ENCODE measurements at regions not wholly inside any gene's neighbourhood (a gene's known extent, or its start where the extent isn't known, plus 50 kb on each side); places are given as distances from the start of the nearest gene placed in this dataset.
"Not testable (repeated sequence)": the region's sequence is repeated elsewhere in the genome, so short reads cannot be mapped to it uniquely, and the experiment has no call there.

GRCh38 chr21:13810559-13810958, 201.0 kb downstream of the POTED start:
- DNase-seq (ENCODE audit: low spot score): not testable (repeated sequence)

GRCh38 chr21:13806444-13806843, 196.9 kb downstream of the POTED start:
- not testable (repeated sequence) for DNase-seq (ENCODE audit: low spot score)

- DNase-seq (ENCODE audit: low spot score): not testable (repeated sequence)
Observed at GRCh38 chr21:13802757-13803156, 193.2 kb downstream of the POTED start.
